Left renal cortex interstitium (tissue), 4 donors: ENCODE measurements at regions not wholly inside any gene's neighbourhood (a gene's known extent, or its start where the extent isn't known, plus 50 kb on each side); places are given as distances from the start of the nearest gene placed in this dataset.
"Not testable (repeated sequence)": the region's sequence is repeated elsewhere in the genome, so short reads cannot be mapped to it uniquely, and the experiment has no call there.

Experiments
- DNase-seq, 4 donors: peaks; one replicate each; pipeline ENCODE4 v3.0.0-alpha.2; 2013; ENCODE audit warnings: low read depth in 4 of 4, low spot score in 2 of 4, missing footprints in 1 of 4

DNA sequence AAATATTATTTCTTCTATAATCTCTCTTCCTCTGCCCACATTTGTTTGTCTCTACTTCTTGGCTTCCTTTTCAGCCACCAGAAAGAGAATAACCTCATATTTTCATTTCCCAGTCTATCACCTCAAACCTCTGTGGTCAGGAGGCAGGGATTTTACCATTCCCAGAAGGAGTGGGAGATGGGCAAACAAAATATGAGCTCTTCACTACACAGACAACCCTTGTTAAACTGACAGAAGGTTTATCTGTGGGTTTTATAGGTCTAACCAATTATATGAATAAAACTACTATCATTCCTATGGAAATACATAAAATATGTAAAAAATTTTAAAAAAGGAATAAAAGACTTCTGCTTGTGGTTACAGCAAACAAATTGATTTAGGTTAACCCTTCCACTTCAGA, 160.0 kb upstream of the TRPC6 start:
- no peak for DNase-seq

- no peak for DNase-seq
Measured at GRCh38 chr11:101741479-101742175, 157.8 kb upstream of the TRPC6 start.

DNA sequence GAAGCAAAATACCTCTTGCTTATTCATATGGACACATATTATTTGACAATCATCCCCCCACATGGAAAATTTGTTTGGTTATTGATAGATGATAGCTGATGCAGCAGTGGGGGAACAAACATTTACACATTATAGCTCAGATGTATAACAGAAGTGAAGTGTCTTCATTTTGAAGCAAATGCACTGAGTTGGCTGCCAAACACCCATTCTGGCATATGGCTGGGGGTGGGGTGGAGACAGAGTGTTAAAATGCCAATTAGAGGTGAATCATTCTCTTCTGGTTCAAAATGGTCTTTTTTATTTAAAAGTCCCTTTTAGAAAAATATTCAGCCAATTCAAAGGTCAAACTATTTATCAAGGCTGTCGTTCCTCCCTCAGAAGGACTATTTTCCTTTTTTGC, 157.3 kb upstream of the TRPC6 start:
- DNase-seq: no peak

DNA sequence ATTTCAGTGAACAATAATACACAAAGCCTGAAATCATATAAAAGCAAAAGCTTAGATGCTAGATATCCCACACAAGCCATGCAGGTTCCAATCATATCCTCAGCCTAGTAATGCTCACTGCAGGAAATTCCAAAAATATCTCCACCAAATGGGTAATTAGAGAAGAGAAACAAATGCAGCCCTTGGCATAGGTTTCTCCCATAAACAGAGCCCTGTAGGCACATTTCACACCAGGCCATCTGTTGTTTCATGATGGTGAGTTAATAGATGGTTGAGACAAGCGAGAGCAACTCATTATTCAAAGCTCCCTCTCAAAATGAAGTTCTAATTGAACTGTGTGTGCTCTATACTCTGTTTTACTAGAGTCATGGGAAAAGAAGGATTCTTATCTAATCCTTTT, 154.6 kb upstream of the TRPC6 start:
- no peak for DNase-seq

- DNase-seq: no peak
Measured at GRCh38 chr11:101729406-101730078, 145.7 kb upstream of the TRPC6 start.

GRCh38 chr11:101727451-101727850, 143.6 kb upstream of the TRPC6 start:
- DNase-seq: peak in 1 of 4 donors; percentile 14

DNA sequence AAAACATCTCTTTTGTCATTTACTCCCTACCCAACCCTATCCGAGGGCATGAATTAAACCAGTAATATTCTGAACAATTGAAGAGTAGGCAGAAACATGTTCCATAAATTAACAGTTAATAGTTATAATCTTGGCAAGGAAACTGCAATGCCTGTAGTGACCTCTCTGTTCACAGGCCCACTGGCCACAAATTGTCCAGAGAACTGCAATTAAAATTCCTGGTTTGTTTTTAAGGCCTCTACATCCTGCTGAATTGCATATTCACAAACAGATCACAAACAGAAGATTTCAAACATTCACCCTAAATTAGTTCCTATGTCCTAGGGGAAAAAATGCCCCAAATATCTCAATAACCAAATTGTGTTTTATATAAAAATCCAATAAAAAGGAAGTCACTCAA, 143.2 kb upstream of the TRPC6 start:
- DNase-seq: no peak

DNA sequence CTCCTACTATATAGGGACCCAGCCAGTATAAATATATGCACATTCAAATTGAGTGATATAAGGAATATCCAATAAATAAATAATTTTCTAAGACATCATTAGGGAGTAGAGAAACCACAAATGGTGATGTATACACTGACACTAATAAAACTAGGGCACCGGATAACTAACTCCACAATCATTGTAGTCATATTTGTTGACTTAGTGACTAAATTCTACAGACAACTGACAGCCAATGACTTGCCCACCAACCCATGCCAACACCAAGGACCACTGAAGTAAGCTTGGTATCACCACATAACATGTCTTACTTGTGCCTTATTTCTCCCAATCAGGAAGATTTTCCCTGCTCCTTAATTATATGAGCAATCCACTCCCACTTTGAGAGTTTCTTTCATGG, 139.6 kb upstream of the TRPC6 start:
- no peak for DNase-seq

GRCh38 chr11:101721270-101721669, 137.5 kb upstream of the TRPC6 start:
- DNase-seq: no peak

DNA sequence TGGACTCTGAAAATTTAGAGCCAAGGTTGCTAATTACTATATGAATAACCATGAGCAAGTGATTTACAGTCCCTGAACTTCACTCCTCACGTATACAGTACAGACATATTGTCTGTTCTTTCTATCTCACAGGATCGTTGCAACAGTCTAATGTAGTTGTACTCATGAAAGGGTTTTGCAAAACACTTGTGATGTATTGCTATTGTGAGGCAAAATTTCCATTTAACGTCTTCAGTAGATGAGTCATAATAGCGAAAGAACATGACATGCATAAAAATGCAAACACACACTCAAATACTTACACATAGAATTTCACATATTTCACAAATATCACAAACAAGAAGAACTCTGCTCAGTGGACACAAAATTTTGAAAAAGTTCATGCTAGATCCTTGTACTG, 134.6 kb upstream of the TRPC6 start:
- DNase-seq: no peak

DNA sequence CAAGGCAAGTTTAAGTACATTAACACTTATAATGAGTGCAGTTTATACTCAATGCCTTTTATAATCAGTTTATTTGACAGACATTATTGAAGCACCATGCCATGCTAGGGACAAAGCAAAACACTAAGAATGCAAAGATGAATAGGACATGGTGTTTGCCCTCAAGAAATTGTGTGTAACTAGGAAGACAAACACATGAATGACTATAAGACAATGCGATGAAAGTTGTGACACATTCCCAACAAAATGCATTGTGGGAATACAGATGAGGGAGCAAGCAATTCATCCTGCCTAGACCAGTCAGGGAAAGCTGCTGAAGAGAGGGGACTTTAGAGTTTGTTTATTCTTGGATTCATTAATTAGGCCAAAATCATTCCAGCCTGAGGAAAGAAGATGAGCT, 133.8 kb upstream of the TRPC6 start:
- DNase-seq: no peak

GRCh38 chr11:101715281-101715680, 131.5 kb upstream of the TRPC6 start:
- no peak for DNase-seq

GRCh38 chr11:101707477-101707876, 123.7 kb upstream of the TRPC6 start:
- no peak for DNase-seq

DNA sequence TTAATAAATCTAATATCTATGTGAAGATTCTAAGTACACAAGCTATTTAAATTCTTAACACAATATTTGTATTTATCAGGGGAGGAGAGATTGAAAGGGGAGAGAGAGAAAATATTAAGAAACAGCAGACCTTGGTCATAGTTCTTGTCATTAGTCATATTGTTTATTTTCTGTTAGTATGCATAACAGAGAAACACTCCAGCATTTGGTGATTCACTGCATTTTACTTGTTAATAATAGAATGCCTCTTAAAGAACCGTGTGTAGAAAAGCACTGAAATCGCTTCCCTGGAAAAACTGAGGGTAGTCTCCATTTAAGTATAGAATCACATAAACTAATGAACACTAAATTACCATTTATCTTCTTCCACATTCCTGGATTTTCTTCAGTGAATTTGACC, 122.7 kb upstream of the TRPC6 start:
- DNase-seq: no peak

DNA sequence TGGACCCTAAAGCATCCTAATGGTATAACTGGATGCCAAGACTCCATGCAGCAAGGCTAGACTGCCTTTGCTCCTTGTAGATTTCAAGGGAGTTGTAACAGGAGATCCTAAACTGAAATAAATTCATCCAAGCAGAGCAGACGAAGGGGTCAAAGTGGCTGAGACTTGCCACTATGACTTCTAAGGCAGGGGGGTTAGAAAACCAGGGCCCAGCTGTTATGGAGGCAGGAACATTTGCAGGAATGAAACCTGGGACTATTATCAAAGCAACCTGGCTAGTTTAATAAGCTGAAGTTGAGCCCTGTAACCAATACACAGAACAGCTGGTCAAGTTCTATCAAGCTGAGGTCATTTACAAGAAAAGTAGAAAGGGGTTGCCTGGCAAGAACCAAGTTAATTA, 122.2 kb upstream of the TRPC6 start:
- peak in 2 of 4 donors; percentile 13 to 24 for DNase-seq

DNA sequence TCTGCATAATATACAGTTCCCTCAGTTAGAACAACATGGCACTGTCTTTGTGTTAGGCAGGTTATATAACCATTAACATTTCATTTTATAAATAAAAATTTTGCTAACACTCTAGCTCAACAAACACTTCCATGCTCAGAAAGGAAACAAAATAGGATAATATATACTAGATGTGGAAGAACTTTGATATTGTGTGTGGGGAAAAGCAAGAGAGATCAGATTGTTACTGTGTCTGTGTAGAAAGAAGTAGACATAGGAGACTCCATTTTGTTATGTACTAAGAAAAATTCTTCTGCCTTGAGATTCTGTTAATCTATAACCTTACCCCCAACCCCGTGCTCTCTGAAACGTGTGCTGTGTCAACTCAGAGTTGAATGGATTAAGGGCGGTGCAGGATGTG, 111.1 kb upstream of the TRPC6 start:
- not testable (repeated sequence) for DNase-seq

- DNase-seq: no peak
Measured at GRCh38 chr11:101692980-101693379, 109.2 kb upstream of the TRPC6 start.

GRCh38 chr11:101686514-101686913, 102.7 kb upstream of the TRPC6 start:
- no peak for DNase-seq

GRCh38 chr11:101668236-101668635, 84.4 kb upstream of the TRPC6 start:
- peak in 2 of 4 donors; percentile 13 to 28 for DNase-seq

DNA sequence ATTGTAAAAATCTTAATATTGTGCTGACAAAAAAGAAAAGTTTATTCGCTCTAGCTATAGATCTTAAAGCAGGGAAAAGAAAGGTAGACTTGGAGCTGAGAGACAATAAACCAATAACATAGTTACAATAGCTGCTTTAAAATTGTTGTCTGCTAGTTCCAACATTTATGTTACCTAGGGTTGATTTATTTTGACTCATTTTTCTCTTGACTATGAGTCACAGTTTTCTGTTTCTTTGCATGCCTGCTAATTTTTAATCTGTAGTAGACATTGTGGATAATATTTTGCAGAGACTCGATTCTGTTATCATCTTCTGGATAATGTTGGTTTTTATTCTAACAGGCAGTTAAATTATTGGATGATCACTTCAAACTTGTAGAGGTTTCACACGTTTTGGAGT, 83.1 kb upstream of the TRPC6 start:
- no peak for DNase-seq

GRCh38 chr11:101661559-101661958, 77.8 kb upstream of the TRPC6 start:
- DNase-seq: no peak
